Thyroid gland (tissue), 4 donors: ENCODE measurements at regions not wholly inside any gene's neighbourhood (a gene's known extent, or its start where the extent isn't known, plus 50 kb on each side); places are given as distances from the start of the nearest gene placed in this dataset.

Experiments
- POLR2A ChIP-seq, 2 donors: fragments of 450-650 bp; IDR thresholded peaks; one replicate each; pipeline ENCODE4 v1.6.1; 2017; ENCODE audit warnings: antibody characterized with exemption in 2 of 2, mild to moderate bottlenecking in 2 of 2, moderate library complexity in 1 of 2
- TF ChIP-seq, protein P1 (sequence below), 6 experiments: fragments of 200-600 bp in 3 of 6; fragments of 450-650 bp in 3 of 6; sonication (generic) in 3 of 6; IDR thresholded peaks; one replicate each; pipeline ENCODE4 v1.5.1; 2016 to 2019; ENCODE audit warnings: antibody characterized with exemption in 6 of 6, mild to moderate bottlenecking in 2 of 6, inconsistent platforms in 1 of 6, moderate library complexity in 1 of 6

DNA sequence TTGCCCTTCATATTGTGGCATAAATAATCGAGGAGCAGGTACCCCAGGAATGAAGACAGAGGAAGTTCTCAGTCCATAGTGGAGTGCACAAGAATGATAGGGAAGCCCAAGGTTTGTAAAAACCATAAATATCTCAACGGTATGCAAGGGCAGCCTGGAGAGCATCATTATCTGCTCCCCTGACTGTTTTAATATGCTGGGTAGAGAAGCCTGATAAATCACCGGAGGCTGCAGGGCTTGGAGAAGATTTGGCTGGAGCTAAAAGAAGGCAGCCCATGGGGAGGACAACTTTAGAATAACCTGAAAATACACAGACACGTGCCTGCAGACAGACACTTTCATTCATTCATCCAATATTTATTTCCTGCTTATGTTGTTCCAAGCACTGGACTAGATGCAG lies 205.2 kb upstream of the RPL38 start:
- no peak for TF ChIP-seq POLR2A (IDR thresholded peaks at IDR 0.05)
- TF ChIP-seq, protein P1, sequence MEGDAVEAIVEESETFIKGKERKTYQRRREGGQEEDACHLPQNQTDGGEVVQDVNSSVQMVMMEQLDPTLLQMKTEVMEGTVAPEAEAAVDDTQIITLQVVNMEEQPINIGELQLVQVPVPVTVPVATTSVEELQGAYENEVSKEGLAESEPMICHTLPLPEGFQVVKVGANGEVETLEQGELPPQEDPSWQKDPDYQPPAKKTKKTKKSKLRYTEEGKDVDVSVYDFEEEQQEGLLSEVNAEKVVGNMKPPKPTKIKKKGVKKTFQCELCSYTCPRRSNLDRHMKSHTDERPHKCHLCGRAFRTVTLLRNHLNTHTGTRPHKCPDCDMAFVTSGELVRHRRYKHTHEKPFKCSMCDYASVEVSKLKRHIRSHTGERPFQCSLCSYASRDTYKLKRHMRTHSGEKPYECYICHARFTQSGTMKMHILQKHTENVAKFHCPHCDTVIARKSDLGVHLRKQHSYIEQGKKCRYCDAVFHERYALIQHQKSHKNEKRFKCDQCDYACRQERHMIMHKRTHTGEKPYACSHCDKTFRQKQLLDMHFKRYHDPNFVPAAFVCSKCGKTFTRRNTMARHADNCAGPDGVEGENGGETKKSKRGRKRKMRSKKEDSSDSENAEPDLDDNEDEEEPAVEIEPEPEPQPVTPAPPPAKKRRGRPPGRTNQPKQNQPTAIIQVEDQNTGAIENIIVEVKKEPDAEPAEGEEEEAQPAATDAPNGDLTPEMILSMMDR (IDR thresholded peaks at IDR 0.05) = no peak
